ENCODE measurements at regions not wholly inside any gene's neighbourhood (a gene's known extent, or its start where the extent isn't known, plus 50 kb on each side); places are given as distances from the start of the nearest gene placed in this dataset.

DNA sequence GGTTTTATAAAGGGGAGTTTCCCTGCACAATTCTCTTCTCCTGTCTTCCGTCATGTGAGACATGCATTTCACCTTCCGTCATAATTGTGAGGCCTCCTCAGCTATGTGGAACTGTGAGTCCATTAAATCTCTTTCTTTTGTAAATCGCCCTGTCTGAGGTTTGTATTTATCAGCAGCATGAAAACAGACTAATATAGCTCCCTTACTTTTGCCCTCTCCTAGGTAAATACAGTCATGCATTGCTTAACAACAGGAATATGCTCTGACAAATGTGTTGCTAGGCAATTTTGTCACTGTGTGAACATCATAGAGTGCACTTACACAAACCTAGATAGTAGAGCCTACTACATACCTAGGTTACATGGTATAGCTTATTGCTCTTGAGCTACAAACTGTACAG, 616.8 kb downstream of the RWDD3 start:
- H3K4me3 ChIP-seq (replicated peaks; ENCODE audit: insufficient read depth, low read length): no peak overlapping the region
- DNase-seq (ENCODE audit: low read depth in 1 of 2, low spot score in 1 of 2): no peak
- TF ChIP-seq POLR2AphosphoS5 (IDR thresholded peaks at IDR 0.05; ENCODE audit: low read depth) (no peak), SPI1 (IDR thresholded peaks at IDR 0.05; ENCODE audit: borderline replicate concordance, low read depth) (no peak), GABPA (IDR thresholded peaks at IDR 0.05; ENCODE audit: low read depth) (no peak)
- TF ChIP-seq, protein P1, sequence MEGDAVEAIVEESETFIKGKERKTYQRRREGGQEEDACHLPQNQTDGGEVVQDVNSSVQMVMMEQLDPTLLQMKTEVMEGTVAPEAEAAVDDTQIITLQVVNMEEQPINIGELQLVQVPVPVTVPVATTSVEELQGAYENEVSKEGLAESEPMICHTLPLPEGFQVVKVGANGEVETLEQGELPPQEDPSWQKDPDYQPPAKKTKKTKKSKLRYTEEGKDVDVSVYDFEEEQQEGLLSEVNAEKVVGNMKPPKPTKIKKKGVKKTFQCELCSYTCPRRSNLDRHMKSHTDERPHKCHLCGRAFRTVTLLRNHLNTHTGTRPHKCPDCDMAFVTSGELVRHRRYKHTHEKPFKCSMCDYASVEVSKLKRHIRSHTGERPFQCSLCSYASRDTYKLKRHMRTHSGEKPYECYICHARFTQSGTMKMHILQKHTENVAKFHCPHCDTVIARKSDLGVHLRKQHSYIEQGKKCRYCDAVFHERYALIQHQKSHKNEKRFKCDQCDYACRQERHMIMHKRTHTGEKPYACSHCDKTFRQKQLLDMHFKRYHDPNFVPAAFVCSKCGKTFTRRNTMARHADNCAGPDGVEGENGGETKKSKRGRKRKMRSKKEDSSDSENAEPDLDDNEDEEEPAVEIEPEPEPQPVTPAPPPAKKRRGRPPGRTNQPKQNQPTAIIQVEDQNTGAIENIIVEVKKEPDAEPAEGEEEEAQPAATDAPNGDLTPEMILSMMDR (IDR thresholded peaks at IDR 0.05; ENCODE audit: insufficient read depth, low read length): no peak
- H3K27ac ChIP-seq (replicated peaks): no peak overlapping the region
- no peaks in the 10 kb centered on the region for H3K27me3 ChIP-seq (ENCODE audit: insufficient read depth, poor library complexity, severe bottlenecking)

DNA sequence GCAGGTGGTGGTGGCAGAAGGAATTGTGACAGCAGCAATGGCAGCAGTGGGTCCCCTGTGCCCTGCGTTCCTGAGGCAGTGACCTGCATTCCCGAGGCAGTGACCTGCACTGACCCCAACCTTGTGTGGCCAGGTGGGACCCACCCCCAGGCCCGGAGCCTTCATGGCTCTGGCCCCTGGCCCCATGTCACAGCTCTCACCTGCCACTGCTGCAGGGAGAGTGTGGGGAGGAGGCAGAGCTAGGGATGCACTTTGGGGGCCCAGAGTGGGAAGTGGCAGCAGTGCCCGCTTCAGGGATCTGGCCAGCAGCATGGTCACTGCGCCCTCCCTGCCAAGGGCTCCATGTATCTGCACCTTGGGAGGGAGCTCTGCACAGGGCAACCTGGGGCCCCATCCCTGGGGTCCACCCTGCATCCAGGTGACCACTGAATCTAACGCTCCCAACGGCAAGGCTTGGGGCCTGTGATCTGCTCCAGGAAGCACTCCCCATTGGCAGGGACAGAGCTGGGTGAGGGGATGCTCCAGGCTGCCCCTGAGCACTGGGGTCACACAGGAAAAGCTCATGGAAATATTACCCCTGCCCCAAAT, 618.6 kb downstream of the RWDD3 start:
- Histone ChIP-seq H3K4me3 (replicated peaks; ENCODE audit: insufficient read depth, low read length) (no peak overlapping the region), H3K27ac (replicated peaks) (no peak overlapping the region), H3K27me3 (ENCODE audit: insufficient read depth, poor library complexity, severe bottlenecking) (no peaks in the 10 kb centered on the region)
- TF ChIP-seq, protein P1 (IDR thresholded peaks at IDR 0.05; ENCODE audit: insufficient read depth, low read length): no peak
- no peak for TF ChIP-seq GABPA (IDR thresholded peaks at IDR 0.05; ENCODE audit: low read depth)
- TF ChIP-seq, protein P2, sequence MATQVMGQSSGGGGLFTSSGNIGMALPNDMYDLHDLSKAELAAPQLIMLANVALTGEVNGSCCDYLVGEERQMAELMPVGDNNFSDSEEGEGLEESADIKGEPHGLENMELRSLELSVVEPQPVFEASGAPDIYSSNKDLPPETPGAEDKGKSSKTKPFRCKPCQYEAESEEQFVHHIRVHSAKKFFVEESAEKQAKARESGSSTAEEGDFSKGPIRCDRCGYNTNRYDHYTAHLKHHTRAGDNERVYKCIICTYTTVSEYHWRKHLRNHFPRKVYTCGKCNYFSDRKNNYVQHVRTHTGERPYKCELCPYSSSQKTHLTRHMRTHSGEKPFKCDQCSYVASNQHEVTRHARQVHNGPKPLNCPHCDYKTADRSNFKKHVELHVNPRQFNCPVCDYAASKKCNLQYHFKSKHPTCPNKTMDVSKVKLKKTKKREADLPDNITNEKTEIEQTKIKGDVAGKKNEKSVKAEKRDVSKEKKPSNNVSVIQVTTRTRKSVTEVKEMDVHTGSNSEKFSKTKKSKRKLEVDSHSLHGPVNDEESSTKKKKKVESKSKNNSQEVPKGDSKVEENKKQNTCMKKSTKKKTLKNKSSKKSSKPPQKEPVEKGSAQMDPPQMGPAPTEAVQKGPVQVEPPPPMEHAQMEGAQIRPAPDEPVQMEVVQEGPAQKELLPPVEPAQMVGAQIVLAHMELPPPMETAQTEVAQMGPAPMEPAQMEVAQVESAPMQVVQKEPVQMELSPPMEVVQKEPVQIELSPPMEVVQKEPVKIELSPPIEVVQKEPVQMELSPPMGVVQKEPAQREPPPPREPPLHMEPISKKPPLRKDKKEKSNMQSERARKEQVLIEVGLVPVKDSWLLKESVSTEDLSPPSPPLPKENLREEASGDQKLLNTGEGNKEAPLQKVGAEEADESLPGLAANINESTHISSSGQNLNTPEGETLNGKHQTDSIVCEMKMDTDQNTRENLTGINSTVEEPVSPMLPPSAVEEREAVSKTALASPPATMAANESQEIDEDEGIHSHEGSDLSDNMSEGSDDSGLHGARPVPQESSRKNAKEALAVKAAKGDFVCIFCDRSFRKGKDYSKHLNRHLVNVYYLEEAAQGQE (IDR thresholded peaks at IDR 0.05; ENCODE audit: insufficient replicate concordance, low read depth): no peak
- no peak for TF ChIP-seq POLR2AphosphoS5 (IDR thresholded peaks at IDR 0.05; ENCODE audit: low read depth)
- no peak for TF ChIP-seq SPI1 (IDR thresholded peaks at IDR 0.05; ENCODE audit: borderline replicate concordance, low read depth)
- DNase-seq (ENCODE audit: low read depth in 1 of 2, low spot score in 1 of 2): no peak

DNA sequence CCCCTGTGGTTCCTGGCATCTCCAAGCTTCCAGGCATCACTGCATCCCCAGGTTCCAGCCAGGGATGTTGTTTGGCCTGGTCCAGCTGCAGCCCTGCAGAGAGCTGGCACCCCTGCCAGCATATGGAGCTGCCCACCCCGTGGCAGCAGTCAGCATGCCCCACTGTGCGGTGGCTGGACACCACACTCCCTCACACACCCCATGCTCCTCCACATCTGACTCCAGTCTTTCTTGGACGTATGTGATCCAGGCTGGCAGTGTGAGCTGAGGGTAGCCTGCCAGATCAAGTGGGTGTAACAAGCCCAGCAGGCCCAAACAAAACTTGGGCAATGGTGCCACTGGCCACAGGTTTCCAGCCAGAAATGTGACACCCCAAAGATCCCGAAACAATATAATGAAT, 620.4 kb downstream of the RWDD3 start:
- TF ChIP-seq GABPA (IDR thresholded peaks at IDR 0.05; ENCODE audit: low read depth) (no peak), SPI1 (IDR thresholded peaks at IDR 0.05; ENCODE audit: borderline replicate concordance, low read depth) (no peak), POLR2AphosphoS5 (IDR thresholded peaks at IDR 0.05; ENCODE audit: low read depth) (no peak)
- TF ChIP-seq, protein P2 (IDR thresholded peaks at IDR 0.05; ENCODE audit: insufficient replicate concordance, low read depth): no peak
- TF ChIP-seq, protein P1 (IDR thresholded peaks at IDR 0.05; ENCODE audit: insufficient read depth, low read length): no peak
- no peak overlapping the region for H3K27ac ChIP-seq (replicated peaks)
- no peak overlapping the region for H3K4me3 ChIP-seq (replicated peaks; ENCODE audit: insufficient read depth, low read length)
- no peaks in the 10 kb centered on the region for H3K27me3 ChIP-seq (ENCODE audit: insufficient read depth, poor library complexity, severe bottlenecking)
- DNase-seq (ENCODE audit: low read depth in 1 of 2, low spot score in 1 of 2): no peak

DNA sequence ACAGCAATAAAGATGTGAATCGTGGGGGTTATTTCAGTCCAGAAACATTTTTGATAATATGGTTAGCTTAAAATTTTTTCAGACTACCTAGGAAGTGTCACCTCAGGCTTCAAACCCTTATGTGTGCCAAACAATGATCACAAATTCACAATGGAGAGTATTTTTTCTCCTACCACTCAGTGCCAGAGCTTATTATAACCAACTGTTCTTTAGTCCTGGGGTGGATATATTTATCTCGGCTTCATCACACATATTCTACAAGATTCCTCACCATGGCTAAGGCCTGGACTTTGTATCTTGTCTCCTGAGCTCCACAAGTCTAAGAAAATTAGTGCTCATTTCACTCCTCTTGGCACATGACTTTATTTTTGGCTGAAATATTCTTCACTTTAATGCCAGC, 629.1 kb downstream of the RWDD3 start:
- no peak for TF ChIP-seq GABPA (IDR thresholded peaks at IDR 0.05; ENCODE audit: low read depth)
- TF ChIP-seq, protein P1 (IDR thresholded peaks at IDR 0.05; ENCODE audit: insufficient read depth, low read length): no peak
- TF ChIP-seq, protein P2 (IDR thresholded peaks at IDR 0.05; ENCODE audit: insufficient replicate concordance, low read depth): no peak
- no peak for TF ChIP-seq SPI1 (IDR thresholded peaks at IDR 0.05; ENCODE audit: borderline replicate concordance, low read depth)
- TF ChIP-seq POLR2AphosphoS5 (IDR thresholded peaks at IDR 0.05; ENCODE audit: low read depth): no peak
- H3K27me3 ChIP-seq (ENCODE audit: insufficient read depth, poor library complexity, severe bottlenecking): no peaks in the 10 kb centered on the region
- H3K4me3 ChIP-seq (replicated peaks; ENCODE audit: insufficient read depth, low read length): no peak overlapping the region
- no peak for DNase-seq (ENCODE audit: low read depth in 1 of 2, low spot score in 1 of 2)
- H3K27ac ChIP-seq (replicated peaks): no peak overlapping the region
